SU-DHL-6 (cell line): ENCODE measurements at regions not wholly inside any gene's neighbourhood (a gene's known extent, or its start where the extent isn't known, plus 50 kb on each side); places are given as distances from the start of the nearest gene placed in this dataset.

Source experiments
- H2AFZ ChIP-seq: fragments of 200-600 bp; sonication (generic); 2 replicates; pipeline ENCODE4 v1.6.1; 2014; ENCODE audit warnings: low read depth, mild to moderate bottlenecking, moderate library complexity, mixed read lengths, antibody characterized with exemption, low read length; ENCODE audit not compliant: severe bottlenecking
- H3F3A ChIP-seq: fragments of 200-600 bp; shearing (Covaris generic); 2 replicates; pipeline ENCODE4 v1.6.0; 2016; ENCODE audit warnings: antibody characterized with exemption, mild to moderate bottlenecking; ENCODE audit not compliant: insufficient read depth
- H3K27ac ChIP-seq: fragments of 200-600 bp; sonication (generic); 2 replicates; pipeline ENCODE4 v1.5.1; 2016; ENCODE audit warnings: low read depth, mild to moderate bottlenecking, low read length, moderate library complexity, mixed read lengths
- H3K27me3 ChIP-seq: fragments of 200-600 bp; sonication (generic), shearing (Covaris generic); 2 replicates; pipeline ENCODE4 v1.6.0; 2014; ENCODE audit warnings: mild to moderate bottlenecking, low read length
- H3K36me3 ChIP-seq: fragments of 200-600 bp; sonication (generic); 2 replicates; pipeline ENCODE4 v1.6.1; 2014; ENCODE audit warnings: mild to moderate bottlenecking, low read length, mixed read lengths
- H3K4me2 ChIP-seq: fragments of 300-600, 200-600 bp; shearing (Covaris generic), sonication (generic); 2 replicates; pipeline ENCODE4 v1.6.0; 2014; ENCODE audit warnings: low read length, low read depth, mild to moderate bottlenecking; ENCODE audit not compliant: poor library complexity, severe bottlenecking
- H3K4me3 ChIP-seq: fragments of 200-600 bp; sonication (generic); 2 replicates; pipeline ENCODE4 v1.5.1; 2014; ENCODE audit warnings: antibody characterized with exemption, low read length, mild to moderate bottlenecking, mixed read lengths; ENCODE audit not compliant: insufficient read depth, poor library complexity, severe bottlenecking
- H3K79me2 ChIP-seq: fragments of 200-600 bp; sonication (generic); 2 replicates; pipeline ENCODE4 v1.6.1; 2014; ENCODE audit warnings: mild to moderate bottlenecking, low read length, moderate library complexity; ENCODE audit not compliant: insufficient read depth
- H3K9ac ChIP-seq: fragments of 200-600 bp; sonication (generic); 2 replicates; pipeline ENCODE4 v1.7.0; 2014; ENCODE audit warnings: mild to moderate bottlenecking, low read length
- H3K9me2 ChIP-seq: fragments of 200-600 bp; sonication (generic); replicated peaks from 2 replicates; pipeline ENCODE4 v1.6.1; 2014; ENCODE audit warnings: low read length; ENCODE audit not compliant: insufficient read depth
- H3K9me3 ChIP-seq: fragments of 200-600 bp; sonication (generic); 2 replicates; pipeline ENCODE4 v1.6.1; 2014; ENCODE audit warnings: low read length, mixed read lengths; ENCODE audit not compliant: insufficient read depth
- H4K20me1 ChIP-seq: fragments of 200-600 bp; sonication (generic); 2 replicates; pipeline ENCODE4 v1.6.1; 2014; ENCODE audit warnings: low read depth, mild to moderate bottlenecking, antibody characterized with exemption, low read length, moderate library complexity, mixed read lengths
- CTCF ChIP-seq: fragments of 200-600 bp; sonication (generic); IDR thresholded peaks from one replicate; pipeline ENCODE4 v1.5.1; 2017; ENCODE audit warnings: antibody characterized with exemption, mild to moderate bottlenecking, low read length, moderate library complexity; ENCODE audit not compliant: insufficient read depth, poor library complexity, severe bottlenecking
- EZH2phosphoT487 ChIP-seq: fragments of 200-600 bp; sonication (generic), shearing (Covaris generic); conservative IDR thresholded peaks from 2 replicates; pipeline ENCODE4 v1.6.1; 2018; ENCODE audit warnings: mild to moderate bottlenecking, antibody characterized with exemption, low read length, moderate library complexity, mixed read lengths

- no peak overlapping the region for H3K4me2 ChIP-seq
- no peaks in the 10 kb centered on the region for H3K9me2 ChIP-seq
- TF ChIP-seq EZH2phosphoT487, result no peak
- no peak overlapping the region for H3K27ac ChIP-seq
- H3K9me3 ChIP-seq, result no peaks in the 10 kb centered on the region
- H3K79me2 ChIP-seq, result no peaks in the 10 kb centered on the region
- no peaks in the 10 kb centered on the region for H4K20me1 ChIP-seq
- H3K4me3 ChIP-seq, result no peak overlapping the region
- no peak overlapping the region for H2AFZ ChIP-seq
- no peaks in the 10 kb centered on the region for H3K36me3 ChIP-seq
- H3K9ac ChIP-seq, result no peak overlapping the region
- H3F3A ChIP-seq, result no peaks in the 10 kb centered on the region
- no peaks in the 10 kb centered on the region for H3K27me3 ChIP-seq
These were observed 145.3 kb downstream of the MBL2 start for GRCh38 chr10:52627279-52627678.

- H3K27ac ChIP-seq, result no peak overlapping the region
- H3K79me2 ChIP-seq, result no peaks in the 10 kb centered on the region
- no peaks in the 10 kb centered on the region for H3F3A ChIP-seq
- H4K20me1 ChIP-seq, result no peaks in the 10 kb centered on the region
- no peaks in the 10 kb centered on the region for H3K27me3 ChIP-seq
- no peak overlapping the region for H3K4me3 ChIP-seq
- TF ChIP-seq CTCF (no peak), EZH2phosphoT487 (no peak)
- no peak overlapping the region for H3K4me2 ChIP-seq
- no peak overlapping the region for H3K9ac ChIP-seq
- no peaks in the 10 kb centered on the region for H3K9me3 ChIP-seq
- no peak overlapping the region for H2AFZ ChIP-seq
- H3K36me3 ChIP-seq, result no peaks in the 10 kb centered on the region
- H3K9me2 ChIP-seq, result no peaks in the 10 kb centered on the region
These were observed 141.4 kb downstream of the MBL2 start for GRCh38 chr10:52631146-52631545.

- Histone ChIP-seq H3K27me3 (no peaks in the 10 kb centered on the region), H3K4me3 (no peak overlapping the region), H3F3A (no peaks in the 10 kb centered on the region), H3K79me2 (no peaks in the 10 kb centered on the region), H3K36me3 (no peaks in the 10 kb centered on the region), H3K9ac (no peak overlapping the region), H3K4me2 (no peak overlapping the region), H3K9me2 (no peaks in the 10 kb centered on the region), H2AFZ (no peak overlapping the region), H3K9me3 (no peaks in the 10 kb centered on the region), H3K27ac (no peak overlapping the region), H4K20me1 (no peaks in the 10 kb centered on the region)
- TF ChIP-seq EZH2phosphoT487 (no peak), CTCF (no peak)
These were observed 140.9 kb downstream of the MBL2 start for GRCh38 chr10:52631648-52632047.

GRCh38 chr10:52632591-52632990 is 140.0 kb downstream of the MBL2 start:
- no peaks in the 10 kb centered on the region for H3K9me3 ChIP-seq
- no peaks in the 10 kb centered on the region for H3K36me3 ChIP-seq
- H3K4me2 ChIP-seq, result no peak overlapping the region
- H4K20me1 ChIP-seq, result no peaks in the 10 kb centered on the region
- H3K27me3 ChIP-seq, result no peaks in the 10 kb centered on the region
- H2AFZ ChIP-seq, result no peak overlapping the region
- no peak overlapping the region for H3K4me3 ChIP-seq
- no peaks in the 10 kb centered on the region for H3F3A ChIP-seq
- no peaks in the 10 kb centered on the region for H3K79me2 ChIP-seq
- H3K9ac ChIP-seq, result no peak overlapping the region
- TF ChIP-seq EZH2phosphoT487 (no peak), CTCF (no peak)
- no peaks in the 10 kb centered on the region for H3K9me2 ChIP-seq
- H3K27ac ChIP-seq, result no peak overlapping the region
